OCI-LY1 (cell line): ENCODE measurements at regions not wholly inside any gene's neighbourhood (a gene's known extent, or its start where the extent isn't known, plus 50 kb on each side); places are given as distances from the start of the nearest gene placed in this dataset.

Experiments used
- H2AFZ ChIP-seq: fragments of 200-600 bp; sonication (generic), shearing (Covaris generic); 2 replicates; pipeline ENCODE4 v1.6.0; 2014; ENCODE audit warnings: antibody characterized with exemption, mild to moderate bottlenecking, low read length
- H3F3A ChIP-seq: fragments of 200-600 bp; sonication (generic), shearing (Covaris generic); 2 replicates; pipeline ENCODE4 v1.6.0; 2014; ENCODE audit warnings: mild to moderate bottlenecking, antibody characterized with exemption, low read length, moderate library complexity; ENCODE audit not compliant: insufficient read depth
- H3K27ac ChIP-seq: fragments of 200-600 bp; sonication (generic); 2 replicates; pipeline ENCODE4 v1.5.1; 2014; ENCODE audit warnings: low read length, mixed run types, mild to moderate bottlenecking, low read depth; ENCODE audit not compliant: poor library complexity, severe bottlenecking
- H3K27me3 ChIP-seq: fragments of 200-600 bp; sonication (generic); 2 replicates; pipeline ENCODE4 v1.6.0; 2014; ENCODE audit warnings: antibody characterized with exemption, mild to moderate bottlenecking, low read length, moderate library complexity; ENCODE audit not compliant: insufficient read depth
- H3K36me3 ChIP-seq: fragments of 200-600 bp; sonication (generic); 2 replicates; pipeline ENCODE4 v1.6.1; 2014; ENCODE audit warnings: mild to moderate bottlenecking, antibody characterized with exemption, low read length, moderate library complexity, mixed read lengths; ENCODE audit not compliant: insufficient read depth
- H3K4me1 ChIP-seq: fragments of 200-600 bp; sonication (generic); 2 replicates; pipeline ENCODE4 v1.5.1; 2014; ENCODE audit warnings: mild to moderate bottlenecking, low read length, moderate library complexity; ENCODE audit not compliant: insufficient read depth, severe bottlenecking
- H3K4me2 ChIP-seq: fragments of 200-600 bp; sonication (generic), shearing (Covaris generic); 2 replicates; pipeline ENCODE4 v1.6.1; 2014; ENCODE audit warnings: low read length
- H3K4me3 ChIP-seq: fragments of 200-600 bp; sonication (generic); 2 replicates; pipeline ENCODE4 v1.5.1; 2014; ENCODE audit warnings: low read length, low read depth, mild to moderate bottlenecking, mixed read lengths; ENCODE audit not compliant: poor library complexity, severe bottlenecking
- H3K79me2 ChIP-seq: fragments of 200-600 bp; shearing (Covaris generic); 2 replicates; pipeline ENCODE4 v1.6.1; 2016; ENCODE audit warnings: mixed run types, low read length, mixed read lengths; ENCODE audit not compliant: insufficient read depth
- H3K9ac ChIP-seq: fragments of 200-600 bp; sonication (generic), shearing (Covaris generic); 2 replicates; pipeline ENCODE4 v1.6.1; 2014; ENCODE audit warnings: mild to moderate bottlenecking, low read length, mixed read lengths
- H3K9me2 ChIP-seq: fragments of 200-600 bp; sonication (generic), shearing (Covaris generic); 2 replicates; pipeline ENCODE4 v1.6.1; 2014; ENCODE audit warnings: low read depth, mild to moderate bottlenecking, low read length, mixed read lengths
- H3K9me3 ChIP-seq: fragments of 200-600 bp; shearing (Covaris generic); 2 replicates; pipeline ENCODE4 v1.6.1; 2014; ENCODE audit warnings: low read length, mixed read lengths
- H4K20me1 ChIP-seq: fragments of 200-600 bp; sonication (generic), shearing (Covaris generic); 2 replicates; pipeline ENCODE4 v1.6.0; 2016; ENCODE audit warnings: mild to moderate bottlenecking, low read length; ENCODE audit not compliant: insufficient read depth
- EZH2 ChIP-seq: fragments of 200-600 bp; sonication (generic), shearing (Covaris generic); IDR thresholded peaks from 2 replicates; pipeline ENCODE4 v1.8.0; 2017; ENCODE audit warnings: borderline replicate concordance, mixed run types, mild to moderate bottlenecking, antibody characterized with exemption, low read length, moderate library complexity, mixed read lengths
- TF ChIP-seq, protein P1 (sequence below): fragments of 200-600 bp; sonication (generic), shearing (Covaris generic); IDR thresholded peaks from 2 replicates; pipeline ENCODE4 v1.5.1; 2017; ENCODE audit warnings: mild to moderate bottlenecking, antibody characterized with exemption, low read length, moderate library complexity, mixed read lengths

DNA sequence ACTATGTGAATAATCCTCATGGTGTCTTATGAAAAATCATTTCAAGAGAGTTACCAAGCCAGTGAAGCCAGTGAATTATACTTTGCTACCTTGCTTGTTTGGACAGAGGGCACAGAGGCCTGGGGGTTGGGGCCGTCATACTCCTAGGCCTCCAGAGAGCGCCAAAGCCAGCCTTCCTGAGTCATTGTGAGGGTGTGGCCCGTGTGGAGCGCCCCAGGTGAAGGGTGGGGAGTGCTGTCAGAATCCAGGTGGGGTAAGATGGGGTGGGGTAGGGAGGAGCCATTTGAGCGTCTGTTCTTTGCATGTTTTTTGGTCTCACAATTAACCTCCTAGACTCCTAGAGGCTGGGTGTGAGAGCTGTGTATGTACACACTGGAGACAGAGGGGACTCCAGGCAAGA is 71.1 kb downstream of the PERP start:
- no peaks in the 10 kb centered on the region for H3K36me3 ChIP-seq
- H3K4me2 ChIP-seq: no peak overlapping the region
- H4K20me1 ChIP-seq: no peaks in the 10 kb centered on the region
- no peaks in the 10 kb centered on the region for H3F3A ChIP-seq
- H3K9me3 ChIP-seq: no peaks in the 10 kb centered on the region
- H2AFZ ChIP-seq: no peak overlapping the region
- H3K4me3 ChIP-seq: no peak overlapping the region
- no peaks in the 10 kb centered on the region for H3K27me3 ChIP-seq
- no peak overlapping the region for H3K27ac ChIP-seq
- no peak overlapping the region for H3K9ac ChIP-seq
- no peaks in the 10 kb centered on the region for H3K79me2 ChIP-seq
- H3K4me1 ChIP-seq: no peaks in the 10 kb centered on the region
- no peaks in the 10 kb centered on the region for H3K9me2 ChIP-seq
- TF ChIP-seq, protein P1, sequence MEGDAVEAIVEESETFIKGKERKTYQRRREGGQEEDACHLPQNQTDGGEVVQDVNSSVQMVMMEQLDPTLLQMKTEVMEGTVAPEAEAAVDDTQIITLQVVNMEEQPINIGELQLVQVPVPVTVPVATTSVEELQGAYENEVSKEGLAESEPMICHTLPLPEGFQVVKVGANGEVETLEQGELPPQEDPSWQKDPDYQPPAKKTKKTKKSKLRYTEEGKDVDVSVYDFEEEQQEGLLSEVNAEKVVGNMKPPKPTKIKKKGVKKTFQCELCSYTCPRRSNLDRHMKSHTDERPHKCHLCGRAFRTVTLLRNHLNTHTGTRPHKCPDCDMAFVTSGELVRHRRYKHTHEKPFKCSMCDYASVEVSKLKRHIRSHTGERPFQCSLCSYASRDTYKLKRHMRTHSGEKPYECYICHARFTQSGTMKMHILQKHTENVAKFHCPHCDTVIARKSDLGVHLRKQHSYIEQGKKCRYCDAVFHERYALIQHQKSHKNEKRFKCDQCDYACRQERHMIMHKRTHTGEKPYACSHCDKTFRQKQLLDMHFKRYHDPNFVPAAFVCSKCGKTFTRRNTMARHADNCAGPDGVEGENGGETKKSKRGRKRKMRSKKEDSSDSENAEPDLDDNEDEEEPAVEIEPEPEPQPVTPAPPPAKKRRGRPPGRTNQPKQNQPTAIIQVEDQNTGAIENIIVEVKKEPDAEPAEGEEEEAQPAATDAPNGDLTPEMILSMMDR: no peak
- no peak for TF ChIP-seq EZH2

DNA sequence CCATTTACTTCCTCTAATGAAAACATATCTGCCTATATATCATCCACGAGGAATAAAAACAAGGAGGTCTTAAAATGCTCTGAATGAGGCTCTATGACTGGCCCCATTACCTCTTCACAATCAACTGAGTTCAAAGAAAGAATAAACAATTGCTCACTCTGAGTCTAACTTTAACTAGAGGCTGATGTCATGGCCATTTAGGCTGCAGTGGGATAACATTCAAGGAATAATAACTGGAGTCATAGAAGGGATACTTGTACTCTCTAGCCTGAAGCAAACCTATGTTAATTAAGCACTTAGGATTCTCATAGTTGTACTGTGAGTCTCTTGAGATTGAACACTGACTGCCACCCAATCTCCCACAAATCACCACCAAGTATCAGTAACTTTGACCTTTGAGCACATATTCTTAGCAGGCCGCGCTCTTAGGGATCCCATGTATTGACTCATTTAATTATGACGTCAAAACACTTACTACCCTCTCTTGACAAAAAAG is 70.2 kb downstream of the PERP start:
- Histone ChIP-seq H3K4me2 (no peak overlapping the region), H3K4me1 (no peaks in the 10 kb centered on the region), H3K4me3 (no peak overlapping the region), H3K27me3 (no peaks in the 10 kb centered on the region), H3K9ac (no peak overlapping the region), H3K36me3 (no peaks in the 10 kb centered on the region), H3K79me2 (no peaks in the 10 kb centered on the region), H3F3A (no peaks in the 10 kb centered on the region), H3K9me2 (no peaks in the 10 kb centered on the region), H4K20me1 (no peaks in the 10 kb centered on the region), H3K27ac (no peak overlapping the region), H3K9me3 (no peaks in the 10 kb centered on the region), H2AFZ (no peak overlapping the region)
- no peak for TF ChIP-seq EZH2
- TF ChIP-seq, protein P1: no peak

DNA sequence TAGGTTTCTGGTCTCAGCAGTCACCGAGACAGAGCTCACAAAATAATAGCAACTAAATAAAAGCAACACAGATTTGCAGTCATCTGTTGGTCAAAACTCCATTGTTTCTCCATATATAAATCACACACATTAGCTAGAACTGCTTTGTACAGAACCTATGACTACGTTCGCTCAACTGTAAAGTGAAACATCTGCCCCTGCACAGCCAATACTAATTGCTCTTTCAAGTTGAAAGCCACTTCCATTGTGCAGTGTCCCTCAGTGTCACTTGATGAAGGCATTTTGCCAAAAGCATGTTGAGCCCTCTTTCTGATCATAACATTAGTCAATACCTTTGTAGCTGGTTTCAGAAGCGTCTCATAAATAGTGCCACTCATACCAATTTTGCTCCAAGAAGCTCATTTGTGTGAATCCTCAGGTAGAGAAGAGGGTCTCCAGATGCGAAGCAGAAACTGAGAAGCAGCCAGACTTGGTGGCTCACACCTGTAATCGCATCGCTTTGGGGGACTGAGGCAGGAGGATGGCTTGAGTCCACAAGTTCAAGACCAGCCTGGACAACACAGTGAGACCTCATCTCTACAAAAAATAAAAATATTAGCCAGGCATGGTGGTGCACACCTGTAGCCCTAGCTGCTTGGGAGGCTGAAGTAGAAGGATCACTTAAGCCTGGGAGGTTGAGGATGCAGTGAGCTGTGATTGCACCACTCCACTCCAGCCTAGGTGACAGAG is 68.9 kb downstream of the PERP start:
- no peaks in the 10 kb centered on the region for H3K9me3 ChIP-seq
- no peaks in the 10 kb centered on the region for H3K79me2 ChIP-seq
- no peak overlapping the region for H3K9ac ChIP-seq
- H2AFZ ChIP-seq: no peak overlapping the region
- H4K20me1 ChIP-seq: no peaks in the 10 kb centered on the region
- H3F3A ChIP-seq: no peaks in the 10 kb centered on the region
- H3K36me3 ChIP-seq: no peaks in the 10 kb centered on the region
- H3K4me3 ChIP-seq: no peak overlapping the region
- H3K9me2 ChIP-seq: no peaks in the 10 kb centered on the region
- H3K27me3 ChIP-seq: no peaks in the 10 kb centered on the region
- no peaks in the 10 kb centered on the region for H3K4me1 ChIP-seq
- TF ChIP-seq, protein P1: no peak
- TF ChIP-seq EZH2: no peak
- H3K4me2 ChIP-seq: no peak overlapping the region
- no peak overlapping the region for H3K27ac ChIP-seq
